GM21367 (cell line): ENCODE measurements at regions not wholly inside any gene's neighbourhood (a gene's known extent, or its start where the extent isn't known, plus 50 kb on each side); places are given as distances from the start of the nearest gene placed in this dataset.
"Not testable (repeated sequence)": the region's sequence is repeated elsewhere in the genome, so short reads cannot be mapped to it uniquely, and the experiment has no call there.

ENCODE experiments used
- ATAC-seq: cut with Tn5 transposase; IDR thresholded peaks from one replicate; pipeline ENCODE4 v1.9.1; 2021; ENCODE audit not compliant: unreplicated experiment

DNA sequence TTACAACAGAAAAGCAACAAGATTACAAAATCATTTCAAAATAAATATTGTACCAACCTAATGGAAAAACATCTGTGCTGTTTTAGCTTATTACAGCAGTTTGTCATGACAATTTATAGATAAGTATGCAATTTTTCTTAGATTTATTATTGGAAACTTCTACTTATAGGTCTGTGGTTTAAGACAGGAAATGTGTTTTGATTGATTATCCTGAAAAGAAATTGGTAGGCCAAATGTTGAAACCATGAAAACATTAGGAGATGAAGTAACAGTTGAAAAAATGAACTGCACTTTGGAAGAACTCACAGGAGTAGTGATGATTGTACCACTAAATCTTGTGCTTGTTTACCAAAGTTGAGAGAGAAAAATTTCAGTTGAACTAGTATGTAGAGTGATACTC, 162.2 kb upstream of the GIMD1 start:
- ATAC-seq = no peak

DNA sequence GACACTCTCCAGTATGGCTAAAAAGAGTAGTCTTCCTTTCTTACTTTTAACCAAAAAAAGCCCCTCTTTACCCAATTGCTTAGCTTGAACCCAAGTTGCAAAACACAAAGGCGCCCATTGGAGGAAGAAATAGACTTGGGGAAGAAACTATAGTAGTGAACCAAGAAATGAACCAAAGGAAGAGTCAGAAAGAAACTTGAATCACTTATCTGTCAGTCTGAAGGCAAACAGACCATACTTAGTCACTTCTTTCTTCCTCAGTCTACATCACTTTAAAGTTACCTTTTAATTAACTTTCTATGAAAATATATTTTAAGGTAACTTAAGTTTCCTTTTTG, 161.4 kb upstream of the GIMD1 start:
- no peak for ATAC-seq

DNA sequence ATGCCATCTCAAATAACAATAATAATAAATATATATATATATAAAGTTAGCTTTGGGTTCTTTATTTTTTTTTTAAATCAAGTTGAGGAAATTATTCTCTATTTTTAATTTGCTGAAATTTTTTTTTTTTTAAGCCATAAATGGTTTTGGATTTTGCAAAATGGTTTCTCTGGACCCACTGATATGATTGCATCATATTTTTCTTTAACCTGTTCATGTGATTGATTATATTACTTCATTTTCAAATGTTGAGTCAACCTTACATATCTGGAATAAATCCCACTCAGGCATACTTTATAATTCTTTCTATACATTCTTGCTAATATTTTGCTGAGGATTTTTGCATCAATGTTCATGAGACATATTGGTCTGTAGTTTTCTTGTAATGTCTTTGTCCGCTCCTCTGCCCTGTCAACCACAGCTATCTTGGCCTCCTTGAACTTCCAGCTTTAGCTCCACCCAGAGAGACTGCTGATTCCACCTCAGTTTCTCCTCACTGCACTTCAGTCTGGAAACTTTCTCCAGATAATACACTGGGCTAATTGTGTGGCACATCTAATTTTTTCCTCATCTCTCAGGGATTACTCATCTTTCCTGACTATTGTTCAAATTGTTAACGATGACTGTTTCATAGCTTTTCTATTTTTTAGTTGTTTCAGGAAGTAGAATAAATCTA, 160.9 kb upstream of the GIMD1 start:
- ATAC-seq = no peak

DNA sequence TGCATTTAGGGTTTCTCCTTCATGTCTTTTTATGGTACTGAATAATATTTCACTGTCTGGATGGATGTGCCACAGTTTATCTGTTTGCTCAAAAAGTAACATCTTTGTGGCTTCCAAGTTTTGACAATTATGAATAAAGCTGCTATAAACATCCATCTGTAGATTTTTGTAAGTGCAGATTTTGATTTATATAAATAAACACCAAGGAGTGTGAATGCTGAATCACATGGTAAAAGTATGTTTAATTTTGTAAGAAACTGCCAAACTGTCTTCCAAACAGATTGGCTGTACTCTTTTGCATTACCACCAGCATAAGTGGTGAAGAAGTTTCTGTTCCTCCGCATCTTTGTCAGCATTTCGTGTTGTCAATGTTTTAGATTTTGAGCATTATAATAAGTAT, 158.7 kb upstream of the GIMD1 start:
- ATAC-seq = no peak

DNA sequence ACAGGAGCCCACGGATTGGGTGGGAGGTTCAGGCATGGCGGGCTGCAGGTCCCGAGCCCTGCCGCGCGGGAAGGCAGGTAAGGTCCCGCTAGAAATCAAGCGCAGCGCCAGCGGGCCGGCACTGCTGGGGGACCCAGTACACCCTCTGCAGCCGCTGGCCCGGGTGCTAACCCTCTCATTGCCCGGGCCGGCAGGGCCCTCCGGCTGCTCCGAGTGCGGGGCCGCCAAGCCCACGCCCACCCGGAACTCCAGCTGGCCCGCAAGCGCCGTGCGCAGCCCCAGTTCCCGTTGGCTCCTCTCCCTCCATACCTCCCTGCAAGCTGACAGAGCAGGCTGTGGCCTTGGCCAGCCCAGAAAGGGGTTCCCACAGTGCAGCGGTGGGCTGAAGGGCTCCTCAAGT, 156.8 kb upstream of the GIMD1 start:
- ATAC-seq = not testable (repeated sequence)

DNA sequence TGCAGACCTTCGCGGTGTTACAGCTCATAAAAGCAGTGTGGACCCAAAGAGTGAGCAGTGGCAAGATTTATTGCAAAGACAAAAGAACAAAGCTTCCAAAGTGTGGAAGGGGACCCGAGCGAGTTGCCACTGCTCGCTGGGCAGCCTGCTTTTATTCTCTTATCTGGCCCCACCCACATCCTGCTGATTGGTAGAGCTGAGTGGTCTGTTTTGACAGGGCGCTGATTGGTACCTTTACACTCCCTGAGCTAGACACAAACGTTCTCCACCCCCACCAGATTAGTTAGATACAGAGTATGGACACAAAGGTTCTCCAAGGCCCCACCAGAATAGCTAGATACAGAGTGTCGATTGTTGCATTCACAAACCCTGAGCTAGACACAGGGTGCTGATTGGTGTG, 156.2 kb upstream of the GIMD1 start:
- ATAC-seq = not testable (repeated sequence)

DNA sequence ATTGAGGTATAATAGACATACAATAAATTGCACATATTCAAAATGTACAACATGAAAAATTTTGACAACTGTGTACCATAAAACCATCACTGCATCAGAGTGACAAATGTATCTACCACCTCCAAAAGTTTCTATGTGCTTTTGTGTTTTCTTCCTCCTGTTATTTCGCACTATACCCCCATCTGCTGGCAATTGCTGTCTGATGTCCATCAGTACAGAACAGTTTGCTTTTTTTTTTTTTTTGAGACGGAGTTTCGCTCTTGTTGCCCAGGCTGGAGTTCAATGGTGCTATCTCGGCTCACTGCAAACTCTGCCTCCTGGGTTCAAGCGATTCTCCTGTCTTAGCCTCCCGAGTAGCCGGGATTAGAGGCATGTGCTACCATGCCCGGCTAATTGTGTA, 154.3 kb upstream of the GIMD1 start:
- ATAC-seq = no peak

DNA sequence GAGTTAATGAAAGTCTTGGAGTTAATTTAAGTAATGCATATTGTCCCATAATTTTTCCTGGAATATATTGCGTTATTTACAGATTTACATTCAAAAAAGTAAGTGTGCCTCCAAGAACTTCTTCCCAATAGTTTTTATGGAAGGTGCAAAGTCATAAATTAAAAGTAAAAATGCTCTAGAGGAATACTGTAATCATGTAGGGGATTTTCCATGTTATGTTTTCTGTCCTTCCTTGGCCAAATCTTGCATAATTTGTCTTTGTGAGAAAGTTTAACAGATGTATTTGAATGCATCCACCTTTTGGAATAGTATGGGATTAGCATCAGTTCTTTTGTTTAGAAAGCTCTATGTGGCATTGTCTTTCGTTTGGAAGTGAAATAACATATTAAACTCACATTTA, 144.1 kb upstream of the GIMD1 start:
- ATAC-seq = no peak

DNA sequence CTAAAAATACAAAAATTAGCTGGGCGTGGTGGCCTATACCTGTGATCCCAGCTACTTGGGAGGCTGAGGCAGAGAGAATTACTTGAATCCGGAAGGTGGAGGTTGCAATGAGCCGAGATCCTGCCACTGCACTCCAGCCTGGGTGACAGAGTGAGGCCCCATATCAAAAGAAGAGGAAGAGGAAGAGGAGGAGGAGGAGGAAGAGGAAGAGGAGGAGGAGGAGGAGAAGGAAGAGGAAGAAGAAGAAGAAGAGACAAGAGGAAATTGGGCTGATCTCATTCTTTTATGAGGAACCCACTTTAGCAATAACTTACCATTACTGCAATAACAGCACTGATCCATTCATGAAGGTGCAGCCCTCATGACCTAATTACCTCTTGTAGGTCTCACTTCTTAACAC, 138.9 kb upstream of the GIMD1 start:
- ATAC-seq = no peak

DNA sequence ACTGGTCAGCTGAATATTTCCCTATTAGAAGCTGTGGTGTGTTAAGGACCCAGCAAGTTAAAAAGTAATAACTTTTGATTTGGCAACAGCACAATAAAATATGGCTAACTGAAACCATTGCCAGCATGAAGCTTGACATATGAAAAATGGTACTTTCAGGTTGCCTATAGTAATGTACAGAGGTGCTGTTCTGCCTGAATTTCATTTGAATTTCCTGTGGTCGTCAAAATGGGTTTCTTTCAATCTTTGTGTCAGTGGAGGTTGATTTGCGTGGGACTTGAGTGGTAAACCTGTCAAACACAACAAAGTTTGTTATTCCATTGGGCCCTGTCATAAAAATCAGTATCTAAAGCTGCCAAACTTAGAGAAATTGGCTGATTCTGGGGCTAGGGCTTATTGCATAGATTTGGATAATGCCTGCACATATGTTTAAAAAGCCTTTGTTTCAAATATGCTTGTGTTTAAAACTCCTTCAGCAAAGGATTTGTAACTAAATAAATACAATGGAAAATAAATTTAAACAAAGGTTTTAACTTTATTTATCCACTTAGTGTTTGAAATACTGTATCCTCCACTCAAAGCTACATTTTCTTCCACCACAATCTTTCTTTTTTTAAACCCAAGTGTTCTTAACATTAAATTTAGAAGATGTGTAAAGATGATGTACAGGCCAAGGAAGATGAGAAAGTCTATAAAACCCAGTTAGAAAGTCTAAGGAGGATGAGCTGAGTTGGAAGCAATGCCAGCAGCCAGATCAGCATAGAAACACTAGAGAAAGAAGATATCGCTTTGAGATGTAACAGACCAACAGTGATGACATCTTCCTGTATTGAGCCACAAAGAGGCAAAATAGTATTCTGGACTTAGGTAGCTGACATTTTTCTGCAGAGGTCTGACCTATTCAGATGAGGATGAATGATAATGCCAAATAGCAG, 134.8 kb upstream of the GIMD1 start:
- no peak for ATAC-seq

DNA sequence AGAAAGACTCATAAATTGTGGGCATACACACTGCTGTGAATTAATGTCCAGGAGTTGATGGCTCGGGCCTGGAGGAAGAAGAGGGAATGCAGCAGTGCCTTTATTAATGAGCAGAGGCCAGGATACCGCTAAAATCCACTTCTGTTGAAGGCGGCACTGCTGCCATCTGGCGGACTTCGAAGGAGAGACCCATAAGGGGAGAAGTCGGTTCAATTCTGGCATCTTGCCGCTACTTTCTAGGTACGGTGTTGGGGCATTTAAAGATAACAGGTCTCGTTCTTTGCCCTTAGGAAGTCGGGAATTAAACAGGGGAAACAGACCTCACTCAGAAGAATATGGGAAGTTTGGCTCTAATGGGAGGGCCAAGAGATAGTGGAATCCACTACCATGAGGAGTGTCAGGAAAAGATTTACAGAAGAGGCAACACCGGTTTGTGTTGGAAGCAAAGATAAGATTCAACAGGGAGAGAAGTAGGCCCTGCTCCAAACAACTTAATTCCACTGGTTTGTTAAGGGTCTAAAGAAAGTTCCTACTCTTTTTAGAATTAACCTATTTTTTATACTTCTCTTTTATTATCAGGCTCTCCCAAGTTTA, 133.6 kb upstream of the GIMD1 start:
- peak; percentile 90 for ATAC-seq

DNA sequence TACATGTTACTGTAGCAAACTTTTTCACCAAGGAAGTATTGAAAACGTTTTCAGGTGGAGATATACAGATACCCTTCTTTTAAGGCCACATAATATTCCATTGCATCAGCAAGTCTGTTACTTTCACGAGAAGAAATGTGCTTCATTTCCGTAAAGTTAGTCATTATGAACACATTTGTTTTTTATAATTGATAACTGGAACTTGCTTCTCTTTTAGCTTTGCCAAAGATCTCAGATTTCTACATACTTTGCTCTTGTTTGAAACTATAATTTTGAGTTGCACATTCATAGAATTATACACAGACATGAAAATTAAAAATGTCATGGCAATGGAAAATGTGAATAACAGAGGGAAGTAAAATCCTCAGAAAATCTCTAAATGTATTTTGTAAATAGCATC, 128.7 kb upstream of the GIMD1 start:
- ATAC-seq = no peak

DNA sequence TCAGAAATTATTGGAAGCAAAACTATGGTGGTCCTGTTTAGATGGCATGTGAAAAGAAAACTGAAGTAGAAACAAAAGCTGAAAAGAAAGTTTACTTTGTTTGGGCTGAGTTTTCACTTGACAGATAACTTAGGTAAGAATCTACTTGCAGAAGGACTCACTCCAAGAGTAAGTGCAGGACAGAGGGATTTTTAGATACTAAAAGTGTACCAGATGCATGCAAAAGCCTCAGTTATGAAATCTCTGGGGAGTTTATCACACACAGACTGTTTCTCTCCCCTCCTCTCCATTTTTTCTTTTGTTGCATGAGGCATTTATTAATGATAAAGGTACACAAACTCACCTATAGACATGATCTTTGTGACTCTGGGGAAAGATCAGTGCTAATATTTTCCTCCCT, 127.5 kb upstream of the GIMD1 start:
- ATAC-seq = no peak

DNA sequence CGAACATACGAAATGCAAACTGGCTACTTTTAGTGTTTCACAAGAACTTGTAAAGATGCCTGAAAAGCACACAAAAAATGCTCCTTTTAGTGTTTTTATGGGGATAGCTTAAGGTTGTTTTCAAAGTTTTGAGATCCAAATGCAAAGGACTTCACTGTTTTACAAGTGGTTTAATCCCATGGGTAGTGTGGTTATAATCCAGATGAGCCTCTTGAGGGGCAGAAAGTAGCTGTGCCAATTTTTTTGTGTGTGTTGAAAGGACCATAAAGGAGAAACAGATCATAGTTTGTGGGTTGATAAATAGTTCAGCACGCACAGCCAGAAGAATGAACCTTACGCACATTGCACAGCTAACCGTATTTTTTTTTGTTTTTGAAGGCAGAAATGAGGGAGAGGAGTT, 126.9 kb upstream of the GIMD1 start:
- ATAC-seq = no peak

DNA sequence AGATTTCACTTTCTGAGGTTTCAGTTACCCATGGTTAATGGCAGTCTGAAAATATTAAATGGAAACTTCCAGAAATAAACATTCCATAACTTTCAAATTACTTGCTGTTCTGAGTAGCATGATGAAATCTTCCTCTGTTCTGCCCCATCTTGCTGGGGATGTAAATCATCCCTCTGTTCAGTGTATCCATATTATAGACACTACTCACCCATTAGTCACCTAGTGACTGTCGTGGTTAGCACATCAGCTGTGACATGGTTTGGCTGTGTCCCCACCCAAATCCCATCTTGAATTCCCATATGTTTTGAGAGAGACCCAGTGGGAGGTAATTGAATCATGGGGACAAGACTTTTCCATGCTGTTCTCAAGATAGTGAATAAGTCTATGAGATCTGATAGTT, 125.5 kb upstream of the GIMD1 start:
- ATAC-seq = no peak

DNA sequence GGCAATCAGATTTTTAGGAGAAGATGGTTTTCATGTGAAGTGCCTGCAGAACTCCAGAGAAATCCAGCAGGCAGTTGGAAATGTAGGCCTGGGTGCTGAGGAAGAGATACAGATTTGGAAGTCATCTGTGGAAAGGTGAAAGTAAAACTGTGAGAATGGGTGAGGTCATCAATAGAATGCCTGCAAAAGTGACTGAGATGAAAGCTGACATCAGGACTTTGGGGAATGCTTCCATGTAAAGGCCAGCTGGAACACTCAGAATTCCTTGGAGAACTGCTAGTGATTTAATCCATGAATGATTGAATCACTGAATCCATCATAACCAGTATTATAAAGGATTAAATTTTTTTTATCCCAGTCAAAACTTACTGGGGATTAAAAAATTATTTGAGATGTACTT, 124.5 kb upstream of the GIMD1 start:
- no peak for ATAC-seq

DNA sequence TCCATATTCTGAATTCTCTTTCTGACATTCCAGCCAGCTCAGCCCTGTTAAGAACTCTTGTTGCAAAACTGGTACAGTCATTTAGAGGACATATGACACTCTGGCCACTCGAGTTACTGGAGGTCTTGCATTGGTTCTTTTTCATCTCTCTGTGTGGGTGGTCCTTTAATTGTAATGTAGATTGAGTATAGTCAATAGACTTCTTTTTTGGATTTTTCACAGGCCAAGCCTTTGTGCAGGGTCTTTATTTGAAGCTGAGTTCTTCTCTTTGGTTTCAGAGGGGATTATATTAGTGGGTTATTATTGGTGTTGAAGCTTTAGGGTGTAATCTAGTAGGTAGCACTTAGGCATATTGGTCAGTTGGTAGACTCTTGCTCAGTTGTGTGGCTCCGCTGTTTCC, 118.0 kb upstream of the GIMD1 start:
- ATAC-seq = no peak

DNA sequence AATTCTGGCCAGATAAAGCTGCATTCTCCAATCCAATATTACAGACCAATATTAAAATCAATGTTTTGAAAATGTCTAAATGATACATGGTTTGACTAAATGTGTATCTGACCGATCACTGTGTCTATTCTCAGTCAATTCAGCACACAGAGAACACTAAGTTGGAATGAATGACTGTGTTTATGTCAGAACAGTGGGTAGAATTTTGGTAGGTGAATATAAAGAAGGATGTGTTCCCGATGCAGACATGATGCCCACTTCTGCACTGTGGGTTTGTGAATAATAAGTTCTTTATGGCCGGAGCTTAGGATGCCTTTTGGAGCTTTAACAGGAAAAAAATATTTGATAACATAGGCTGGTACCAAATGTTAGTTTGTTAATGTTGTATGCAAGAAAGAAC, 113.2 kb upstream of the GIMD1 start:
- ATAC-seq = no peak

DNA sequence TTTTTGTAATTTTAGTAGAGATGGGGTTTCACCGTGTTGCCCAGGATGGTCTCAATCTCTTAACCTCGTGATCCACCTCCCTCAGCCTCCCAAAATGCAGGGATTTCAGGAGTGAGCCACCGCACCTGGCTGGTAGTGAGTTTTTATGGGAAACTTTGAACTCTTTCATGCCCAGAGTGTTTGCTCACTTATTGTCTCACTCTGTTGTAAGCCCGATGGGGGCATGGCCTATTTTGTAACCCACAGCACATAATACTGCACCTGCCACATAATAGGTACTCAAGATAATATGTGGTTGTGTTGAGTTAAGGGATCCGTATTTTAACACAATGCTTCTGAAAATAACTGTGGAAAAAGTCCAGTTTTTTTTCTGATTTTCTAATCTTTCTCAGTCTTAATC, 109.6 kb upstream of the GIMD1 start:
- no peak for ATAC-seq

DNA sequence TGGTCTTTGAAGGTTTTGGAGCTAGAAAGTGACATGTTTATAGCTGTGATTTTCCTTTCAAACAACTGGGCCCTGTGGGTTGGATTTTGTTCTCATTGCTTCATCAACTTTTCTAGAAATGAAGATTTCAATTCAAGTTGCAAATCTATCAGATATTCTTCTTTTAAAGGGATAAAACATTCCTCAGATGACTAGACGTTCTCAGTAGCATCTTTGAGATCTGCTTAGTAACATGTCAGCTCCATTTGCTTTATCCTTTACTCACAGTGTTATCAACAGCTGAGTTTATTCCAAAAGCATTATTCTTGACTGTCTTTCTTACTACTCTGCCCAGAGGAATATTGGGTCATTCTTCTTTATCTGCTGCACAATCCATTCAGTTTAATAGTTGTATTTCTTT, 108.2 kb upstream of the GIMD1 start:
- no peak for ATAC-seq

DNA sequence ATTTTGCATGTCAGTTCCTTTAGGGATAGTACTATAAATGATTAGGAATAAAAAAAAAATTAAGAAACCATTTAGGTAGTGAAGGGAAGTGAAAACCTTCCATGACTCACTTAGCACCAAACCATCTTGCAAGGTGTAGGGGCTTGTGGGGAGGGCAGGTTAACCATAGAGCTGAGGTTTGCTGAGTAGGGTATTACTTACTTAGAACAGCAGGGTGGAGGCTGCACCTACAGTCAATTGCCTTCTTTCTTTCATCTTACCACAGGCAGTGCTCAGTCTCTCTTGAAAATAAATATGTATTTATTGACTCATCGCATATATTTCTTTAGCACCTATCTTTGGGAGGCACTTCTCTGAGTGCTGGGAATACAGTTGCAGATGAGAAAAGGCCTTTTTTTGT, 104.9 kb upstream of the GIMD1 start:
- ATAC-seq = no peak

DNA sequence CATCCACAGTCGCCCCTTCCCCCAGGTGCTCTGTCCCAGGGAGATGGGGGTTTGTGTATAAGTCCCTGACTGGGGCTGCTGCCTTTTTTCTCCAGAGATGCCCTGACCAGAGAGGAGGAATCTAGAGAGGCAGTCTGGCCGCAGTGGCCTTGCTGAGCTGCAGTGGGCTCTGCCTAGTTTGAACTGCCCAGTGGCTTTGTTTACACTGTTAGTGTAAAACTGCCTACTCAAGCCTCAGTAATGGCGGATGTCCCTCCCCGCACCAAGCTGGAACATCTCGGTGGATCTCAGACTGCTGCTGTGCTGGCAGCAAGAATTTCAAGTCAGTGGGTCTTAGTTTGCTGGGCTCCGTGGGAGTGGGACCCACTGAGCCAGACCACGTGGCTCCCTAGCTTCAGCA, 102.6 kb upstream of the GIMD1 start:
- ATAC-seq = no peak
